Parathyroid adenoma (tissue), 2 donors: ENCODE measurements at regions not wholly inside any gene's neighbourhood (a gene's known extent, or its start where the extent isn't known, plus 50 kb on each side); places are given as distances from the start of the nearest gene placed in this dataset.

Experiments used
- H2AFZ ChIP-seq: fragments of 300-600 bp; sonication (generic); one replicate; pipeline ENCODE4 v1.7.0; 2017; ENCODE audit warnings: antibody characterized with exemption, mild to moderate bottlenecking
- H3K27ac ChIP-seq: fragments of 300-600 bp; sonication (generic); one replicate; pipeline ENCODE4 v1.7.0; 2017
- H3K27me3 ChIP-seq: fragments of 300-600 bp; sonication (generic); one replicate; pipeline ENCODE4 v1.7.0; 2017; ENCODE audit warnings: low read length; ENCODE audit not compliant: control insufficient read depth, insufficient read depth
- H3K36me3 ChIP-seq: fragments of 300-600 bp; sonication (generic); one replicate; pipeline ENCODE4 v1.7.0; 2017; ENCODE audit warnings: low read length; ENCODE audit not compliant: control insufficient read depth, insufficient read depth
- H3K4me1 ChIP-seq: fragments of 300-600 bp; sonication (generic); one replicate; pipeline ENCODE4 v1.7.0; 2017; ENCODE audit warnings: control low read depth
- H3K4me2 ChIP-seq: fragments of 300-600 bp; sonication (generic); one replicate; pipeline ENCODE4 v1.7.0; 2017; ENCODE audit warnings: low read length
- H3K4me3 ChIP-seq: fragments of 300-600 bp; sonication (generic); one replicate; pipeline ENCODE4 v1.7.0; 2017; ENCODE audit warnings: low read depth, low read length
- H3K79me2 ChIP-seq: fragments of 300-600 bp; sonication (generic); one replicate; pipeline ENCODE4 v1.7.0; 2017; ENCODE audit warnings: control low read depth
- H3K9ac ChIP-seq: fragments of 300-600 bp; sonication (generic); one replicate; pipeline ENCODE4 v1.7.0; 2017; ENCODE audit warnings: mild to moderate bottlenecking
- H3K9me3 ChIP-seq: fragments of 300-600 bp; sonication (generic); one replicate; pipeline ENCODE4 v1.7.0; 2017; ENCODE audit warnings: low read length; ENCODE audit not compliant: control insufficient read depth
- CTCF ChIP-seq: fragments of 300-600 bp; sonication (generic); IDR thresholded peaks from one replicate; pipeline ENCODE4 v1.7.0; 2017; ENCODE audit warnings: antibody characterized with exemption, mild to moderate bottlenecking
- donor health status: primary hyperparathyroidism.

GRCh38 chr2:49360407-49360767 is 206.1 kb upstream of the FSHR start:
- TF ChIP-seq CTCF, result no peak
- Histone ChIP-seq H3K9me3 (no peaks in the 10 kb centered on the region), H3K27ac (no peak overlapping the region), H3K27me3 (no peaks in the 10 kb centered on the region), H3K79me2 (no peaks in the 10 kb centered on the region), H3K36me3 (no peaks in the 10 kb centered on the region), H3K4me2 (no peak overlapping the region), H3K9ac (no peak overlapping the region), H2AFZ (no peak overlapping the region), H3K4me1 (no peaks in the 10 kb centered on the region), H3K4me3 (no peak overlapping the region)

GRCh38 chr2:49359721-49360406 is 205.5 kb upstream of the FSHR start:
- Histone ChIP-seq H3K79me2 (no peaks in the 10 kb centered on the region), H3K4me3 (no peak overlapping the region), H3K36me3 (no peaks in the 10 kb centered on the region), H3K9me3 (no peaks in the 10 kb centered on the region), H2AFZ (no peak overlapping the region), H3K9ac (no peak overlapping the region), H3K4me1 (no peaks in the 10 kb centered on the region), H3K27me3 (no peaks in the 10 kb centered on the region), H3K27ac (no peak overlapping the region), H3K4me2 (no peak overlapping the region)
- TF ChIP-seq CTCF, result no peak

GRCh38 chr2:49355611-49356010 is 201.3 kb upstream of the FSHR start:
- no peaks in the 10 kb centered on the region for H3K36me3 ChIP-seq
- no peak overlapping the region for H3K27ac ChIP-seq
- H3K4me2 ChIP-seq, result no peak overlapping the region
- no peak overlapping the region for H2AFZ ChIP-seq
- H3K4me1 ChIP-seq, result no peaks in the 10 kb centered on the region
- H3K79me2 ChIP-seq, result no peaks in the 10 kb centered on the region
- no peak overlapping the region for H3K4me3 ChIP-seq
- TF ChIP-seq CTCF, result no peak
- no peaks in the 10 kb centered on the region for H3K9me3 ChIP-seq
- peaks cover 4% of the 10 kb centered on the region for H3K27me3 ChIP-seq
- no peak overlapping the region for H3K9ac ChIP-seq

GRCh38 chr2:49351560-49351959 is 197.2 kb upstream of the FSHR start:
- Histone ChIP-seq H3K4me1 (no peaks in the 10 kb centered on the region), H3K36me3 (no peaks in the 10 kb centered on the region), H3K9ac (no peak overlapping the region), H3K4me3 (no peak overlapping the region), H3K27me3 (peaks cover 4% of the 10 kb centered on the region), H3K79me2 (no peaks in the 10 kb centered on the region), H3K4me2 (no peak overlapping the region), H2AFZ (no peak overlapping the region), H3K27ac (no peak overlapping the region), H3K9me3 (no peaks in the 10 kb centered on the region)
- no peak for TF ChIP-seq CTCF

GRCh38 chr2:49343638-49344037 is 189.3 kb upstream of the FSHR start:
- no peak overlapping the region for H3K4me2 ChIP-seq
- H3K4me1 ChIP-seq, result no peaks in the 10 kb centered on the region
- H3K79me2 ChIP-seq, result no peaks in the 10 kb centered on the region
- H3K36me3 ChIP-seq, result no peaks in the 10 kb centered on the region
- TF ChIP-seq CTCF, result no peak
- no peaks in the 10 kb centered on the region for H3K27me3 ChIP-seq
- H3K9me3 ChIP-seq, result no peaks in the 10 kb centered on the region
- H3K9ac ChIP-seq, result no peak overlapping the region
- no peak overlapping the region for H3K27ac ChIP-seq
- no peak overlapping the region for H2AFZ ChIP-seq
- H3K4me3 ChIP-seq, result no peak overlapping the region
